Neural progenitor cell (in vitro differentiated cells): ENCODE measurements at regions not wholly inside any gene's neighbourhood (a gene's known extent, or its start where the extent isn't known, plus 50 kb on each side); places are given as distances from the start of the nearest gene placed in this dataset.

Experiments used
- DNase-seq: peaks from one replicate; pipeline ENCODE4 v3.0.0-alpha.2; 2016; ENCODE audit warnings: low spot score
- H2AFZ ChIP-seq: fragments of 200-600 bp; sonication (generic); replicated peaks from 2 replicates; pipeline ENCODE4 v1.6.1; 2016; ENCODE audit warnings: antibody characterized with exemption
- H3F3A ChIP-seq: fragments of 200-600 bp; sonication (generic); 2 replicates; pipeline ENCODE4 v1.6.1; 2016; ENCODE audit warnings: antibody characterized with exemption, low read depth
- H3K27ac ChIP-seq: fragments of 200-600 bp; sonication (generic); 2 replicates; pipeline ENCODE4 v1.5.1; 2016; ENCODE audit warnings: mild to moderate bottlenecking
- H3K27me3 ChIP-seq: fragments of 200-600 bp; sonication (generic); 2 replicates; pipeline ENCODE4 v1.6.1; 2016; ENCODE audit warnings: mild to moderate bottlenecking, moderate library complexity
- H3K36me3 ChIP-seq: fragments of 200-600 bp; sonication (generic); 2 replicates; pipeline ENCODE4 v1.5.1; 2016
- H3K4me1 ChIP-seq: fragments of 200-600 bp; sonication (generic); 2 replicates; pipeline ENCODE4 v1.6.1; 2016; ENCODE audit warnings: mixed run types
- H3K4me2 ChIP-seq: fragments of 200-600 bp; sonication (generic); 2 replicates; pipeline ENCODE4 v1.6.1; 2016
- H3K4me3 ChIP-seq: fragments of 200-600 bp; sonication (generic); 2 replicates; pipeline ENCODE4 v1.5.1; 2016
- H3K79me2 ChIP-seq: fragments of 200-600 bp; sonication (generic); 2 replicates; pipeline ENCODE4 v1.6.1; 2016; ENCODE audit warnings: low read depth
- H3K9ac ChIP-seq: fragments of 200-600 bp; sonication (generic); 2 replicates; pipeline ENCODE4 v1.6.1; 2016
- H3K9me3 ChIP-seq: fragments of 200-600 bp; sonication (generic); 2 replicates; pipeline ENCODE4 v1.5.1; 2016; ENCODE audit warnings: low read depth
- H4K20me1 ChIP-seq: fragments of 200-600 bp; sonication (generic); 2 replicates; pipeline ENCODE4 v1.6.1; 2016; ENCODE audit warnings: low read depth
- H3K27ac Mint-ChIP-seq: 3 replicates; pipeline ENCODE4 v1.8.0; 2021; ENCODE audit warnings: mixed read lengths
- H3K27me3 Mint-ChIP-seq: 2 replicates; pipeline ENCODE4 v1.8.0; 2022; ENCODE audit warnings: low read depth, mild to moderate bottlenecking, inconsistent platforms, moderate library complexity, mixed read lengths; ENCODE audit not compliant: insufficient read depth
- H3K36me3 Mint-ChIP-seq: 3 replicates; pipeline ENCODE4 v1.8.0; 2021; ENCODE audit warnings: mixed read lengths
- H3K4me1 Mint-ChIP-seq: 3 replicates; pipeline ENCODE4 v1.8.0; 2021; ENCODE audit warnings: mixed read lengths
- H3K4me3 Mint-ChIP-seq: 3 replicates; pipeline ENCODE4 v1.8.0; 2021; ENCODE audit warnings: mild to moderate bottlenecking, moderate library complexity, mixed read lengths
- H3K9me3 Mint-ChIP-seq: 3 replicates; pipeline ENCODE4 v1.8.0; 2020; ENCODE audit warnings: mixed read lengths
- CTCF ChIP-seq: fragments of 200-600 bp; sonication (generic); IDR thresholded peaks from 2 replicates; pipeline ENCODE4 v1.5.1; 2017; ENCODE audit warnings: antibody characterized with exemption, mild to moderate bottlenecking
- EZH2 ChIP-seq: fragments of 200-600 bp; sonication (generic); IDR thresholded peaks from 2 replicates; pipeline ENCODE4 v1.6.1; 2017; ENCODE audit warnings: antibody characterized with exemption, mild to moderate bottlenecking, moderate library complexity
- EZH2phosphoT487 ChIP-seq: fragments of 200-600 bp; sonication (generic); IDR thresholded peaks from 2 replicates; pipeline ENCODE4 v1.6.1; 2017; ENCODE audit warnings: antibody characterized with exemption

- TF ChIP-seq EZH2phosphoT487 (no peak), CTCF (no peak), EZH2 (no peak)
Measured at GRCh38 chr20:6604179-6604578, 163.3 kb upstream of the BMP2 start.

GRCh38 chr20:6599876-6600735 lies 167.4 kb upstream of the BMP2 start:
- H3K4me3 ChIP-seq, result no peak overlapping the region
- H3K27me3 ChIP-seq, result no peaks in the 10 kb centered on the region
- H4K20me1 ChIP-seq, result no peaks in the 10 kb centered on the region
- peak overlapping the region; percentile 51 for H2AFZ ChIP-seq
- Mint-ChIP-seq H3K27ac (no peak overlapping the region), H3K36me3 (no peaks in the 10 kb centered on the region), H3K27me3 (no peaks in the 10 kb centered on the region), H3K4me3 (no peak overlapping the region), H3K9me3 (peaks cover 2% of the 10 kb centered on the region), H3K4me1 (peaks cover 21% of the 10 kb centered on the region)
- DNase-seq, result no peak
- no peaks in the 10 kb centered on the region for H3K36me3 ChIP-seq
- peaks cover 33% of the 10 kb centered on the region for H3K4me1 ChIP-seq
- H3K9me3 ChIP-seq, result no peaks in the 10 kb centered on the region
- H3K27ac ChIP-seq, result no peak overlapping the region
- no peak overlapping the region for H3K9ac ChIP-seq
- no peaks in the 10 kb centered on the region for H3F3A ChIP-seq
- H3K79me2 ChIP-seq, result no peaks in the 10 kb centered on the region
- no peak overlapping the region for H3K4me2 ChIP-seq
- no peak for TF ChIP-seq CTCF
- TF ChIP-seq EZH2, result no peak
- no peak for TF ChIP-seq EZH2phosphoT487

More at GRCh38 chr20:6604179-6604578, 163.3 kb upstream of the BMP2 start:
- no peaks in the 10 kb centered on the region for H4K20me1 ChIP-seq
- no peak overlapping the region for H2AFZ ChIP-seq
- H3K9ac ChIP-seq, result no peak overlapping the region
- no peaks in the 10 kb centered on the region for H3K79me2 ChIP-seq
- no peaks in the 10 kb centered on the region for H3K27me3 ChIP-seq
- H3K4me2 ChIP-seq, result no peak overlapping the region
- Mint-ChIP-seq H3K27ac (no peak overlapping the region), H3K27me3 (no peaks in the 10 kb centered on the region), H3K9me3 (peaks cover 2% of the 10 kb centered on the region), H3K36me3 (no peaks in the 10 kb centered on the region), H3K4me1 (no peaks in the 10 kb centered on the region), H3K4me3 (no peak overlapping the region)
- peaks cover 4% of the 10 kb centered on the region for H3K4me1 ChIP-seq
- DNase-seq, result no peak
- H3K9me3 ChIP-seq, result no peaks in the 10 kb centered on the region
- no peaks in the 10 kb centered on the region for H3F3A ChIP-seq
- H3K4me3 ChIP-seq, result no peak overlapping the region
- no peaks in the 10 kb centered on the region for H3K36me3 ChIP-seq
- no peak overlapping the region for H3K27ac ChIP-seq

GRCh38 chr20:6595704-6596103 lies 171.8 kb upstream of the BMP2 start:
- Mint-ChIP-seq H3K27me3 (no peaks in the 10 kb centered on the region), H3K27ac (no peak overlapping the region), H3K4me1 (peaks cover 21% of the 10 kb centered on the region), H3K36me3 (no peaks in the 10 kb centered on the region), H3K4me3 (no peak overlapping the region), H3K9me3 (peaks cover 5% of the 10 kb centered on the region)
- H3K9me3 ChIP-seq, result no peaks in the 10 kb centered on the region
- H3K4me3 ChIP-seq, result no peak overlapping the region
- peak overlapping the region; percentile 29 for H2AFZ ChIP-seq
- TF ChIP-seq EZH2 (no peak), CTCF (no peak), EZH2phosphoT487 (no peak)
- no peaks in the 10 kb centered on the region for H3F3A ChIP-seq
- no peaks in the 10 kb centered on the region for H3K79me2 ChIP-seq
- no peak overlapping the region for H3K27ac ChIP-seq
- H4K20me1 ChIP-seq, result no peaks in the 10 kb centered on the region
- H3K4me1 ChIP-seq, result peaks cover 33% of the 10 kb centered on the region
- no peaks in the 10 kb centered on the region for H3K27me3 ChIP-seq
- DNase-seq, result peak; percentile 21
- H3K36me3 ChIP-seq, result no peaks in the 10 kb centered on the region
- no peak overlapping the region for H3K9ac ChIP-seq
- H3K4me2 ChIP-seq, result peak overlapping the region; percentile 34
